DMS 273 treated with DMSO at 0.1 percent for 48 hours (cell line): ENCODE measurements at regions not wholly inside any gene's neighbourhood (a gene's known extent, or its start where the extent isn't known, plus 50 kb on each side); places are given as distances from the start of the nearest gene placed in this dataset.
"Not testable (repeated sequence)": the region's sequence is repeated elsewhere in the genome, so short reads cannot be mapped to it uniquely, and the experiment has no call there.

Source experiments
- DNase-seq: peaks from one replicate; lab custom pipeline; 2025; lab: John Stamatoyannopoulos, UW

GRCh38 chr18:38790786-38791185, 1225.2 kb upstream of the CELF4 start:
- DNase-seq: no peak

DNA sequence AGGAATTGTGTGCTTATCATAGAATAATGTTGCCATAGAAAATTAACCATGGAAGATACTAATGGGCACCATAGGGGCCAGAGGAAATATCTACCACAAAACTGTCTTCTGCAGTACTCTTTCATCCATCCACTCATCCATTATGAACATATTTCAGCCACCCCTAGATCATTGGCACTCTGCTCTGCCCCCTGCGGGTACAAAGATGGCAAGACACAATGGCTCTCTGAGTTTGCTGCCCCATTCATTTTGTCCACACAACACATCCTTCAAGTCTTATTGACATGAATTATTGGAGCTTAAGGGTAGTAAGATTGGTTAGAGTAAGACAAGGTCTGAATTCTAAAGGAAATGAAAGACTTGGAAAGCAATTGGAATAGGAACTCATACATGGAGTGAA, 1224.7 kb upstream of the CELF4 start:
- DNase-seq: no peak

GRCh38 chr18:38789141-38789540, 1223.5 kb upstream of the CELF4 start:
- DNase-seq: no peak

DNA sequence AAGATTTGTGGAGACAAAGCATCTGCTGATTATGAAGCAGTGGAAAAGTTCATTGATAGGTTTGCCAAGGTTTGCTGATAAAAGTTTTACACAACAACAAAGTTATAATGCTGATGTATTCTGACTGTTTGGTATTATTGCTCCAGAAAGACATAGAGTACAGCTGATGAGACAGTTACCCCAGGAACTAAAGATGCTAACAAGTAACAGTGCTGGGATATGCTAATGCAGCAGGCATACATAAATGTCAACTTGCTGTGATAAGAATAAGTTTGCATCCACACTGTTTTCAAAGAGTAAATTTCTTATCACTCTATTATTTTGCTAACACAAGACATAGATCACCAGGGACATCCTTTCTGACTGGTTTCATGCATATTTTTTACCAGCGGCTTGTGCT, 1221.3 kb upstream of the CELF4 start:
- DNase-seq: no peak

GRCh38 chr18:38771620-38772019, 1206.0 kb upstream of the CELF4 start:
- DNase-seq: not testable (repeated sequence)

DNA sequence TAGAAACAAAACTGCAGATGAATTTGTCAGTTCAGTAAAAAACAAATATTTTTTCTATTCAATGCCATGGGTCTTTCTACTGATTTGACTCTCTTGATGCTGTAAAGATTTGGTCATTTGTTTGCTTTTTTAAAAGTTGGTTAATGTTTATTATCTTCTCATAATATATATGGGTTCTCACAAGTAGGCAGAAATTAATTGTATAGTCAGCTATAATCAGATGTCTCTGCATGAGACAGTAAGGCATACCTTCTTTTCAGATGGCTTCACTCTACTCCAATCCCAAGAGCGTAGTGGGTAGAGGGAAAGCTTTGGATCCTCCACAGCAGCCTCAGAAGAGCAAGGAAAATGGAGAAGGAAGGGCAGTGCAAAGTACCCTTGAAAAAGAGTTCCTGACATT, 1202.9 kb upstream of the CELF4 start:
- no peak for DNase-seq

GRCh38 chr18:38759457-38759856, 1193.9 kb upstream of the CELF4 start:
- DNase-seq: no peak

DNA sequence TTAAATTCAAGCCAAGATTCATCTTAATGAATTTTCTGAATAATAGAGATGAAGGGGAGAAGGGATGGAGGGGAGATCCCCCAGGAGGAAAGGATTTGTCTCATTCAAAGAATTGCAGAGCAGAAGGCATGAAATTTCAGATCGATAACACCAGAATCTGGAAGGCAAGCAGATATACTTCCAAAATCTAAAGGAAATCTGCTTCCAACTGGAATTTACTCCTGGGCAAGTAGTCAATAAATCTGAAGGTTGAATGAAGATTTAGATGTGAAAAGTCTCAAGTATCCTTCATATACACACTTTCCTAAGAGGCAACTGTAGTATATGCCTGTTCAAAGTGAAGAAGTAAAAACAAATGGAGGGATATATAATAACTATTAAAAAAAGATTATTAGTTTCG, 1190.8 kb upstream of the CELF4 start:
- DNase-seq: no peak

DNA sequence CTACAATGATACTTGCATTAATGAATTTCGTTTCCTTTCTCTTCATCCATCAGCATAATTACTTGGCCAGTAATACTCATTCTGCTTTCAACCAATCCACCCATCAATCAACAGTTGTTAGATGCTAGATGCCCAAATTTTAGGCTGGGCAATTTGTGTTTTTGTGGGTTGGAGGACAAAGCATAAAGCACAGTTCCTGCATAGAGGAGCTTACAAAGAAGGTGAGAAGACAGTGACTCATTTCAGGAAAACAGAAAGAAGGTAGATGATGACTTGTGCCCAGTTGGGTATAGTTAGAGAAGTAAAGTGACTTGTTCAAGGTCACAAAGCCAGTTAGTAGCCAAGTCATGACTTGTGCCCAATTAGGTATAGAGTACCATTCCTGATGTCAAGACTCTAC, 1186.8 kb upstream of the CELF4 start:
- DNase-seq: no peak

GRCh38 chr18:38751898-38752297, 1186.3 kb upstream of the CELF4 start:
- DNase-seq: no peak

GRCh38 chr18:38751211-38751610, 1185.6 kb upstream of the CELF4 start:
- no peak for DNase-seq

GRCh38 chr18:38750751-38751150, 1185.2 kb upstream of the CELF4 start:
- no peak for DNase-seq

DNA sequence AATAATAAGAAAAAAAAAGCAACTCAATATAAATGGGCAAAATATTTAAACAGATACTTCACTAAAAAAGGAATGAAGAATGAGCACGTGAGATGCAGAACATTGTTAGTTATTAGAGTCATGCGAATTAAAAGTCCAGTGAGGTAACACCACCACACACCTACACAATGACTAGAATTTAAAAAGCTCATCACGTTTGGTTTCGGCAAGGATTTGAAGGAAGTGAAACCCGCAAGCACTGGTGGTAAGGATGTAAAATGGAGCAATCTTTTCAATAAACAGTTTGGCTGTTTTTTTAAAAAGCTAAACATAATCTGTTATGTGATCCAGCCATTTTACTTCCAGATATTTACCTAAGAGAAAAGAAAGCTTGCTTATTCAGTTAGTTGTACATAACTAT, 1181.6 kb upstream of the CELF4 start:
- DNase-seq: no peak

DNA sequence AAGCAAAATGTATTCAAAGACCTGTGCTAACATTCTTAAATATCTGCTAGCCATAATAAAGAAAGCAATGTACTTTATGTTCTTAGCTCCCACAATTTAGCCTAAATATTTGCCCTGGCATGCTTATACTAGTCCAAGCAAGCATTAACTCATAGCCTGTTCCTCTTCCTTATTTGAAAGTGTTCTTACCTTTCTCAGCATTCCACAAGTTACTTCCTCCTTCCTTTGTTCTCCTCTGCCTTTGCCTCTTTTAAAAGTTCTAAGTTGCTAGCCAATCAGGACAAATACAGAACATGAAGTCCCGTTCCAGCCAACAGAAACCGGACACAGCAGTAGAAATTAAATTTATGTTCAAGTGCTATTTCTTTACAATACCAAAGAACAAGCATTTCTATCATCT, 1154.6 kb upstream of the CELF4 start:
- not testable (repeated sequence) for DNase-seq

- no peak for DNase-seq
Measured at GRCh38 chr18:38718365-38718901, 1152.8 kb upstream of the CELF4 start.

GRCh38 chr18:38709122-38709521, 1143.5 kb upstream of the CELF4 start:
- no peak for DNase-seq

- no peak for DNase-seq
Measured at GRCh38 chr18:38706373-38706772, 1140.8 kb upstream of the CELF4 start.

DNA sequence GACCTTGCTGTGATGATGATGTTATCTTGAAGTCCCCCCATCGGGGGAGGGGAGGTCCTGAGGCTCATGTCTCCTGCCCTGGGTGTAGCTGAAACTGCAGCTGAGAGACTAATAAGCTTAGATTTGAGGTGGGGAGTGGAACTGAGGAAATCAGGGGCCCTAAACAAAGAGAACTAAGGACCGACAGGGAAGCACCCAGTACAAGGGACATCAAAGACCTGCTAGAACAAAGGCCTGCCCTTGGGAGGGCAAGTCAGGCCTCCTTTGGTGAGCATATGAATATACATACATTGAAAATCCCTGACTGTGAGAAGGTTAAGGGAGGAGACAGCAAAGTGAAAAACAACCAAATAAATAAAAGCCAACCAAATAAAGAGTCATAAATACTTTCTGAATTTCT, 1132.5 kb upstream of the CELF4 start:
- DNase-seq: no peak

DNA sequence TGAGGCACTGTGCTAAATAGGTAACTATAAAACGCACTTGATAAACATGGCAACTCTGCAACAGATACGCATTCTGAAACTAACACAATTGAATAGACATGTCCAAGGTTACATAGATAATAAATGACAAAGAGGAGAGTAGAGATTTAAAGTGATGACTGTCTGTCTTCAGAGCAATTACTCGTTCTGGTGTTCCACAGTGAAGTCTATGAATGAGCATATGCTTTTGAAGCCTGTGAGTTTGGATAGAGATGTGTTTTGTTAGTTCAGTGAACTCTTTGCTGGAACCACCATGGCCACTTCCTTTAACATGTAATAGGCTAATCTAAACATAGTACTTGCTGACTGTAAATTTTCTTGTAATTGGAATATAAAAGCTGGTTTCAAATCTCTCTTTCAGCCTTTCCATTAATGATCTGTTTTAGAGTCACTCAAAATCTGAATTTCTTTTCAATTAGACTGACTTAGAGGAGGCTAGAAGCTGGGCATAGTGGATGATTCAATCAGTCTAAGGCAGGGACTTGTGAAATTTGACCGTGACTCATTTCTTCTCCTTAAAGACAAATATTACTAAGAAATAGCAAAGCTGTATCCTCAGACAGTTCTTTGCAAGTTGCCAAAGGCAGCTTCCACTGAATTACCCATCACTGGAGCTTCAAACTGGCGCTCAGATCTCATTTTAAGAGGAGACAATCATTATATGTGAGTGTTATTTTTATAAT, 1130.1 kb upstream of the CELF4 start:
- no peak for DNase-seq

- no peak for DNase-seq
Measured at GRCh38 chr18:38693104-38693503, 1127.5 kb upstream of the CELF4 start.

- no peak for DNase-seq
Measured at GRCh38 chr18:38690626-38691025, 1125.0 kb upstream of the CELF4 start.

DNA sequence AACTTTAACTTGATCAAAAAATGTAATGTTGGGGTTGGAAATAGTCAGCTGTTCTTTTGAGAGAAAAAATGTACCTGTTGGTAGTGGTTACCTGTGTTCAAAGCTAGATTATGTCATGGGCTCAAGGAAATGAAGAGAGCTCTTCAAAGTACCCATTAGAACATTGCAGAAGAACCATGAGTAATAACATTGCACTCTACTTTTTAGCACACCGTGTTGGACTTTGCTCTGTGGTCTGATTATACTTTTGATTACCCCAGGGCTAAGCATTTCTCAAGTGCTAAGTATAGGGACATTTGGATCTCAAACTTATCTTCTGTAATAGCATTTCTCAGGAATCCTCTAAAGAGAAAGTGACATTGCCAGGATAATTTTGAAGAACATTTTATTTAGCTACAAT, 1122.8 kb upstream of the CELF4 start:
- no peak for DNase-seq

- no peak for DNase-seq
Measured at GRCh38 chr18:38670486-38670885, 1104.9 kb upstream of the CELF4 start.

- no peak for DNase-seq
Measured at GRCh38 chr18:38664929-38665328, 1099.3 kb upstream of the CELF4 start.
